HG02571 (cell line): ENCODE measurements at regions not wholly inside any gene's neighbourhood (a gene's known extent, or its start where the extent isn't known, plus 50 kb on each side); places are given as distances from the start of the nearest gene placed in this dataset.
"Not testable (repeated sequence)": the region's sequence is repeated elsewhere in the genome, so short reads cannot be mapped to it uniquely, and the experiment has no call there.

Experiments
- ATAC-seq: cut with Tn5 transposase; IDR thresholded peaks from one replicate; pipeline ENCODE4 v1.9.1; 2021; ENCODE audit warnings: mild to moderate bottlenecking, moderate library complexity; ENCODE audit not compliant: unreplicated experiment

- ATAC-seq: peak; percentile 65
Observed at GRCh38 chrX:118212817-118213183, 96.2 kb upstream of the KLHL13 start.

- no peak for ATAC-seq
Observed at GRCh38 chrX:118215346-118215745, 98.7 kb upstream of the KLHL13 start.

DNA sequence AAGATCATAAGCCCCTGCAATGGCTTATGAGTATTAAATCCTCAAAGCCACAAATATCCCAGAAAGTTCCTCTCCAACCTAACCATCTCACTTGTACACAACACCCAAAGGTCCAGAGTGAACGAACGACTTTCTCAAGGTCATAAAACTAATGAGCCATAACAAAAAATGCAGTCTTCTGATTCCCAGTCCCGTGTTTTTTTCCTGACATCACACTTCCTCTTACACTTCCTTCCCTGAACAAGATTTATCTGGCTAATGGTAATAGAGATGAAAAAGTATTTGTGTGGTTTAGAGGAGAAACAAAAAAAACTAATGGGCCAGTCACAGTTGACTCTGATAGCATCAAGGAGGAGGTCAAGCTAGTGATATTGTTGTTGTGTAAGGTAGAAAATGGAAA, 99.5 kb upstream of the KLHL13 start:
- no peak for ATAC-seq

GRCh38 chrX:118216509-118216908, 99.9 kb upstream of the KLHL13 start:
- no peak for ATAC-seq

DNA sequence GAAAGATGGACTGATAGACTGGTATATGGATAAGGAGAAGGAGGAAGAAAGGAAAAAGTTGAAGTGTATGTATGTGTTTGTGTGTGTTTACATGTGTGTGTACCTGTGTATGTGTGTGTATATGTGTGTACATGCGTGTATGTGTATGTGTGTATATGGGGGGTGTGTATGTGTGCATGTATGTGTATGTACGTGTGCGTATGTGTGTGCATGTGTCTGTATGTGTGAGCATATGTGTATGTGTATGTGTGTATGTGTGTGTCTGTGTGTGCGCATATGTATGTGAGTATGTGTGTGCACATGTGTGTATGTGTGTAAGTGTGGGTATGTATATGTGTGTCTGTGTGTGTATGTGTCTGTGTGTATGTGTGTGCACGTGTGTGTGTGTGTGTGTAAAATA, 101.5 kb upstream of the KLHL13 start:
- ATAC-seq: no peak

- ATAC-seq: no peak
Observed at GRCh38 chrX:118218940-118219339, 102.3 kb upstream of the KLHL13 start.

DNA sequence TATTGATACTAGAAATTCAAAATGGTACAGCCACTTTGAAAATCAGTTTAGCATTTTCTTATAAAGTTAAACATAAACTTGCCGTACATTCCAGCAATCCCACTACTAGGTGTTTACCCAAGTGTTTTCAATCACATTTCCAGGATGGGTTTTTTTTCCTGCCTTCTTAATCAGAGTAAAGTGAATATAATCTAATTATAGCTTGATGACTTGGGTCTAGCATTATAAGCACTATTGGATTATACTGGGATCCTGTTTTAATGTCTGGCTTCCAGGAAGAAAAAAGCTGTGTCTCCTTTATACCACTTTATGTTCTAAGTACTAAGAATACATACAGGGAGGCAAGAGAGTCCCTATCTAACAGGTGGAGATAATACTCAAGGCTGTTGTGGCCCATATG, 103.3 kb upstream of the KLHL13 start:
- no peak for ATAC-seq

DNA sequence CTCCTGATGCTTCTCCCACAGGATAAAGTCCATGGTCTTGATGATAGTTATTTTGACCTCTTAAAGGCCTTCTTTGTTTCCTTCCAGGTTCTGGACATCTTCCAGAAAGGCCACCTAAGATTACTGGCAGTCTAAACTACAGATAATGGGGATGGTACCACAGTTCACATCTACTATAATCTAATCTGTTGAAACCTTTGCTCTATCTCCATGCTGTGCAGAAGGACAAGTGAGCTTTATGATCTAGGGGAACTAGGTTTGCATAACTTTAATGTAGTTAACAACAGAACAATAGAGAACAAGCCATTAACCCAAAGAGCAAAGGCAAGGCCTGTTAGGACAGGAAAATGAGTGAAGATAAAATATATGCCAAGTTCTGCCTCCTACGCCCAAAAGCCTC, 103.9 kb upstream of the KLHL13 start:
- no peak for ATAC-seq

DNA sequence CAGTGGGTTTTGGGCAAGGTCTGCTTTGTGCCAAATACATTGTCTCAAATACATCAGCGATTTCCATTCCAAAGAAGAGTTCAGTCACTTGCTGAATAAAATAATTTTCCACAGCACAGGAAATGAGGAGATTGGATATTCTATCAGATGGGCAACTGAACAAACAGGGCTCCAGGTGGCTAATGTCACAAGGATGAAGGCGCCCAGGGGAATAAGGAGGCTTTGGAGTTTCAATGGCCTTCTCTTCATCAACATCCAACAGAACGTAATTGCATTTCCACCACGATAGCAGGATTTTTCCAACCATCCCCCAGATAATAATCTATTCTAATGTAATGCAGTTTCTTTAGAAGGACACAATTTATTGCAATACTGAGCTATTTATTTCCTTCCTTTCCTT, 104.7 kb upstream of the KLHL13 start:
- no peak for ATAC-seq

GRCh38 chrX:118221733-118222132, 105.1 kb upstream of the KLHL13 start:
- ATAC-seq: no peak

DNA sequence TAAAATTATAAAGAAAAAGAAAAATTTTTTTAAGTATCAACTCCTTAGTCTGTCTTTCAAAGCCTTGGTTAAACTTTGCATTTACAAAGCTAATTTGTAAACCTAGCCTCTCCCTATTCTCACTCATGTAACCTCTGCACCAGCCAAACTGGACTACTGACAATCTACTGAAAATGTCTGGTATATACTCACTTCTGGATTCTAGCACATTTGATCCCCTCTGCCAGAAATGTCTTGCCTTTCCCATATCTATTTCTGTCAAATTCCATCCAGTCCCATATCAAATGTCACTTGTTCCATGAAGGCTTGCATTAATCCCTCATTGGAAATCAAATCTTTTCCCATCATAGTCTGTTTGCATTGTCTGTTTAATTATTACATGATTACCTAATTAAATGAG, 105.8 kb upstream of the KLHL13 start:
- no peak for ATAC-seq

GRCh38 chrX:118225711-118226428, 109.3 kb upstream of the KLHL13 start:
- peak; percentile 54 for ATAC-seq

DNA sequence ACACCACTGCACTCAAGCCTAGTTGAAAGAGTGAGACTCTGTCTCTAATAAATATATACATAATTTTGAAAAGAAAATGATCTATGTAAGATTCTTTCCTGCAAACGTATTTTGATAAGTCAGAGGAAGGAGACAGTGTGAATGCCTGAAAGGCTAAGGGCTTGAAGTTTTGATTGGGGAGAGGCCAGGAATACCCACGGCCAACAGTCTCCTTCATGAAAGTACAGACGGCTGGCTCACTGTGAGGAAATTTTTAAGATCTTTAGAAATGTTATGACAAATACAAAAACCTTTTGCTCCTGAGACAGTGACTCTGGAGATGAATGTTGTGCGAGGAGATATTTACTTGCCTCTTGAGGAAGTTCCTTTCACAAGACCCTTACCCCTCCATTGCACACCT, 111.4 kb upstream of the KLHL13 start:
- ATAC-seq: no peak

- no peak for ATAC-seq
Observed at GRCh38 chrX:118228456-118228855, 111.8 kb upstream of the KLHL13 start.

DNA sequence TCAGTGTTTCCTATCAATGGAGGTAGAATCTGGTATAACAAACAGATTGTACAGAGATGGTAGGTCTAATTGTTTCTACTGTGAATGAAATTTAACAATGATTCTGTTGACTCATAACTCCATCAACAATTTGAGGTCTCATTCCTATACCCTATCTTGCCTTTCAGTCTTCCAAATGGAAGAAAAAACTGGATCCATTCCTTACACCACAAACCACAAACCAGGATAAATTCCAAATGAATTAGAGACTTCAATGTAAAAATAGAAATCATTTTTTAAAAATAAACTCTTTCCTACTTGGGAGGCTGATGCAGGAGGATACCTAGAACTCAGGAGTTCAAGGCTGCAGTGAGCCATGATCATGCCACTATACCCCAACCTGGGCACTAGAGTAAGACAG, 114.4 kb upstream of the WDR44 start:
- ATAC-seq: no peak

- no peak for ATAC-seq
Observed at GRCh38 chrX:118239178-118239870, 106.6 kb upstream of the WDR44 start.

- ATAC-seq: no peak
Observed at GRCh38 chrX:118239913-118240698, 105.8 kb upstream of the WDR44 start.

DNA sequence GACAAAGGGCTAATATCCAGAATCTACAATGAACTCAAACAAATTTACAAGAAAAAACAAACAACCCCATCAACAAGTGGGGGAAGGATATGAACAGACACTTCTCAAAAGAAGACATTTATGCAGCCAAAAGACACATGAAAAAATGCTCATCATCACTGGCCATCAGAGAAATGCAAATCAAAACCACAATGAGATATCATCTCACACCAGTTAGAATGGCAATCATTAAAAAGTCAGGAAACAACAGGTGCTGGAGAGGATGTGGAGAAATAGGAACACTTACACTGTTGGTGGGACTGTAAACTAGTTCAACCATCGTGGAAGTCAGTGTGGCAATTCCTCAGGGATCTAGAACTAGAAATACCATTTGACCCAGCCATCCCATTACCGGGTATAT, 98.9 kb upstream of the WDR44 start:
- ATAC-seq: not testable (repeated sequence)

- ATAC-seq: no peak
Observed at GRCh38 chrX:118249146-118249545, 96.8 kb upstream of the WDR44 start.

- no peak for ATAC-seq
Observed at GRCh38 chrX:118250445-118250844, 95.5 kb upstream of the WDR44 start.

DNA sequence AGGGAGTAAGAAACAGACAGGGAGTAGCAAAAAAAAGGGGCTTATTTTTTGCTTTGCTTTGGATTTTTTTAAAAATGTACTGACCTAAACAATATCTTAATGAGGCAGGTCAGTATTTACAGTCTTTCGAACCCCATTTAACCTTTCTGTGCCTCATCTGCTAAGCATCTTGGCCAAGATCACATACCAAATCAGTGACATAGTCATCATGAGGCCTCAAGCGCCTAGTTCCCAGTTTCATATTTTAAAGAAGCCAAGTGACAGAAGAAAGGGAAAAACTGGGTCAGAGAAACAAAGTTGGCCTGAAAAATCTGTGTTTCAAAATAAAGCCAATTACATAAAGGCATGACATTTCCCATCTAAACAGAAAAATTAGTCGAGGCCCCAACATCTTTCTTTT, 94.6 kb upstream of the WDR44 start:
- no peak for ATAC-seq

DNA sequence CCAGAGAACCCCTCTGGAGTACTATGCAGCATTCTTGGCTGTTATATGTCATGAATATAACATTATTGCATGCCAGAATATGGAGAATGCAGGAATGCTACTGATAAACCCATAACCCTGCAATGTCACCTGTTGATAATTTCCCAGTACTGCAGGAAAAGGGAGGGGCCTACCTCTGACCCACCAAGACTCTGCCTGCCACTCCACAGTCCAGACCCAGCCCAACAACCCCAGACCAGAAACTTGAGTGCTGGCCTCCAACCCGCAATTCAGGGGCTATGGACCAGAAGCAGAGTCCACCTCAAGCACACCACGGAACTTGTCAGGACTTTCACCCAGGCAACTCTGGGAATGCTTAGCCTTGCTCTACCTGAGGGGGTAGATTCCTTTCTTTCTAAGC, 92.9 kb upstream of the WDR44 start:
- ATAC-seq: no peak
